ENCODE measurements at regions not wholly inside any gene's neighbourhood (a gene's known extent, or its start where the extent isn't known, plus 50 kb on each side); places are given as distances from the start of the nearest gene placed in this dataset.

DNA sequence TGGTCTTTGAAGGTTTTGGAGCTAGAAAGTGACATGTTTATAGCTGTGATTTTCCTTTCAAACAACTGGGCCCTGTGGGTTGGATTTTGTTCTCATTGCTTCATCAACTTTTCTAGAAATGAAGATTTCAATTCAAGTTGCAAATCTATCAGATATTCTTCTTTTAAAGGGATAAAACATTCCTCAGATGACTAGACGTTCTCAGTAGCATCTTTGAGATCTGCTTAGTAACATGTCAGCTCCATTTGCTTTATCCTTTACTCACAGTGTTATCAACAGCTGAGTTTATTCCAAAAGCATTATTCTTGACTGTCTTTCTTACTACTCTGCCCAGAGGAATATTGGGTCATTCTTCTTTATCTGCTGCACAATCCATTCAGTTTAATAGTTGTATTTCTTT, 108.2 kb upstream of the GIMD1 start:
- Histone ChIP-seq H3K4me3 (no peak overlapping the region), H3K27me3 (no peaks in the 10 kb centered on the region), H3K9me3 (no peaks in the 10 kb centered on the region), H3K4me1 (no peaks in the 10 kb centered on the region), H3K36me3 (no peaks in the 10 kb centered on the region), H3K27ac (no peak overlapping the region)
- no peak for ATAC-seq
- TF ChIP-seq POLR2A (IDR thresholded peaks at IDR 0.05) (no peak), CTCF (IDR thresholded peaks at IDR 0.05) (no peak), EP300 (IDR thresholded peaks at IDR 0.05) (no peak), POLR2AphosphoS5 (IDR thresholded peaks at IDR 0.05) (no peak)
- 15 to 17% methylated on average over 1 of the region's 1 CpG for WGBS, 2 donors (ENCODE audit: low coverage in 1 of 2)

DNA sequence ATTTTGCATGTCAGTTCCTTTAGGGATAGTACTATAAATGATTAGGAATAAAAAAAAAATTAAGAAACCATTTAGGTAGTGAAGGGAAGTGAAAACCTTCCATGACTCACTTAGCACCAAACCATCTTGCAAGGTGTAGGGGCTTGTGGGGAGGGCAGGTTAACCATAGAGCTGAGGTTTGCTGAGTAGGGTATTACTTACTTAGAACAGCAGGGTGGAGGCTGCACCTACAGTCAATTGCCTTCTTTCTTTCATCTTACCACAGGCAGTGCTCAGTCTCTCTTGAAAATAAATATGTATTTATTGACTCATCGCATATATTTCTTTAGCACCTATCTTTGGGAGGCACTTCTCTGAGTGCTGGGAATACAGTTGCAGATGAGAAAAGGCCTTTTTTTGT, 104.9 kb upstream of the GIMD1 start:
- no peaks in the 10 kb centered on the region for H3K27me3 ChIP-seq
- ATAC-seq, result no peak
- no peak for TF ChIP-seq CTCF (IDR thresholded peaks at IDR 0.05)
- TF ChIP-seq EP300 (IDR thresholded peaks at IDR 0.05), result no peak
- no peak for TF ChIP-seq POLR2AphosphoS5 (IDR thresholded peaks at IDR 0.05)
- TF ChIP-seq POLR2A (IDR thresholded peaks at IDR 0.05), result no peak
- H3K9me3 ChIP-seq, result no peaks in the 10 kb centered on the region
- no peaks in the 10 kb centered on the region for H3K36me3 ChIP-seq
- no peak overlapping the region for H3K4me3 ChIP-seq
- no peak overlapping the region for H3K27ac ChIP-seq
- no peaks in the 10 kb centered on the region for H3K4me1 ChIP-seq
- 91% methylated on average over 1 of the region's 1 CpG; no CpG with 5 or more reads in 1 of the 2 donors for WGBS, 2 donors (ENCODE audit: low coverage in 1 of 2)

- Histone ChIP-seq H3K36me3 (no peaks in the 10 kb centered on the region), H3K27me3 (no peaks in the 10 kb centered on the region), H3K4me3 (no peak overlapping the region), H3K4me1 (no peaks in the 10 kb centered on the region), H3K27ac (no peak overlapping the region), H3K9me3 (no peaks in the 10 kb centered on the region)
- WGBS, 2 donors (ENCODE audit: low coverage in 1 of 2), result no CpG with 5 or more reads among the region's 7 CpGs
- TF ChIP-seq POLR2AphosphoS5 (IDR thresholded peaks at IDR 0.05), result no peak
- no peak for ATAC-seq
Observed at GRCh38 chr4:106471151-106471550, 102.6 kb upstream of the GIMD1 start.

- H3K4me3 ChIP-seq, result no peak overlapping the region
- no peaks in the 10 kb centered on the region for H3K4me1 ChIP-seq
- H3K9me3 ChIP-seq, result no peaks in the 10 kb centered on the region
- WGBS, 2 donors (ENCODE audit: low coverage in 1 of 2), result 30 to 69% methylated on average over 1 to 2 of the region's 2 CpGs
- ATAC-seq, result no peak
- no peaks in the 10 kb centered on the region for H3K27me3 ChIP-seq
- no peak for TF ChIP-seq POLR2A (IDR thresholded peaks at IDR 0.05)
- no peak overlapping the region for H3K27ac ChIP-seq
- no peaks in the 10 kb centered on the region for H3K36me3 ChIP-seq
Observed at GRCh38 chr4:106463622-106464021, 95.0 kb upstream of the GIMD1 start.

DNA sequence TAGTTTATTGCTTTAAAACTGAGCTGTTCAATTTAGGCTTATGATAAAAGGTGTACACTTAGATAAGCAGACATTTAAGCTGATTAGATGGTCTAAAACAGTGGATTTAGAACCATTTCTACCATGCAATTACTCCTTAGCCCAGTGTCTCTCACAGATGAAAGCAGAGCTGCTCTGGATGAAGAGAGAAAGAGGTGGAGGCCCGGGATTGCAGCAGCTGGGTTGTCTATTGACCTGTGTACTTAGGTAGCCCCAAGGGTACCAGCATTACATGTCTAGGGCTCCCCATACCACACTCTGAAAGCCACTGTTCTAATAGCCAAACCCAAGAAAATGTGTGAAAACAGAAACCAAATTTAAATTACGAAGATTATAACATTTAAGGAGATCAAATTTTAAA, 86.0 kb upstream of the GIMD1 start:
- TF ChIP-seq EP300 (IDR thresholded peaks at IDR 0.05), result no peak
- Histone ChIP-seq H3K4me1 (no peaks in the 10 kb centered on the region), H3K4me3 (no peak overlapping the region), H3K36me3 (no peaks in the 10 kb centered on the region), H3K9me3 (no peaks in the 10 kb centered on the region), H3K27me3 (no peaks in the 10 kb centered on the region), H3K27ac (no peak overlapping the region)
- WGBS, 2 donors (ENCODE audit: low coverage in 1 of 2), result 73 to 81% methylated on average over 2 of the region's 2 CpGs
- ATAC-seq, result no peak

- ATAC-seq, result no peak
- TF ChIP-seq POLR2A (IDR thresholded peaks at IDR 0.05) (no peak), CTCF (IDR thresholded peaks at IDR 0.05) (no peak)
- 23 to 60% methylated on average over 2 of the region's 2 CpGs for WGBS, 2 donors (ENCODE audit: low coverage in 1 of 2)
- no peak overlapping the region for H3K4me3 ChIP-seq
- no peaks in the 10 kb centered on the region for H3K36me3 ChIP-seq
- no peak overlapping the region for H3K27ac ChIP-seq
- H3K27me3 ChIP-seq, result no peaks in the 10 kb centered on the region
- no peaks in the 10 kb centered on the region for H3K9me3 ChIP-seq
- H3K4me1 ChIP-seq, result no peaks in the 10 kb centered on the region
Observed at GRCh38 chr4:106454021-106454420, 85.4 kb upstream of the GIMD1 start.

DNA sequence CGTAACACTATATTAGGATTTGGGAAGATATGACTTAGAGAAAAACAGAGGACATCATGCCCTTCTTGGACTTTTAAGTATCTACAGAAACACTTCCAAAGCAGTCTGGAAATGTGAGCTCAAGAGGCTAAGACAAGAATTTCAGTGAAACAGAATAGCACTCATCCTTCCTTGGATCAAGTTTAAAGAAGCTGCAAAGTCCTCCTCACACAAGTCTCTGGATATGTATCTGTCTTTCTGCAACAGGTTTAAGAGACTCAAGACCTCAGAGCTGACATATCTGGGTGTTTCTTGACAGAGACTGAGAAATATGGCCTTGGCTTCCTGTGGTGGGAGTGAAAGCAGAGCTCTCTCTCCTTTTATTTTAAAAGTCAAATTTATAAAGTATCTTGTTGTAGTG, 82.5 kb upstream of the GIMD1 start:
- 70 to 83% methylated on average over 1 of the region's 1 CpG for WGBS, 2 donors (ENCODE audit: low coverage in 1 of 2)
- no peaks in the 10 kb centered on the region for H3K36me3 ChIP-seq
- ATAC-seq, result no peak
- H3K9me3 ChIP-seq, result peaks cover 0 to 4% (median 0%) of the 10 kb centered on the region in 3 donors
- no peaks in the 10 kb centered on the region for H3K4me1 ChIP-seq
- TF ChIP-seq POLR2A (IDR thresholded peaks at IDR 0.05) (no peak), POLR2AphosphoS5 (IDR thresholded peaks at IDR 0.05) (no peak), EP300 (IDR thresholded peaks at IDR 0.05) (no peak), CTCF (IDR thresholded peaks at IDR 0.05) (no peak)
- H3K27me3 ChIP-seq, result no peaks in the 10 kb centered on the region
- H3K4me3 ChIP-seq, result no peak overlapping the region
- no peak overlapping the region for H3K27ac ChIP-seq
